HG03196 (cell line): ENCODE measurements at regions not wholly inside any gene's neighbourhood (a gene's known extent, or its start where the extent isn't known, plus 50 kb on each side); places are given as distances from the start of the nearest gene placed in this dataset.

Experiments used
- ATAC-seq: cut with Tn5 transposase; IDR thresholded peaks from one replicate; pipeline ENCODE4 v1.9.1; 2021; ENCODE audit not compliant: unreplicated experiment

GRCh38 chr20:58162986-58163385 is 65.5 kb downstream of the ANKRD60 start:
- no peak for ATAC-seq

DNA sequence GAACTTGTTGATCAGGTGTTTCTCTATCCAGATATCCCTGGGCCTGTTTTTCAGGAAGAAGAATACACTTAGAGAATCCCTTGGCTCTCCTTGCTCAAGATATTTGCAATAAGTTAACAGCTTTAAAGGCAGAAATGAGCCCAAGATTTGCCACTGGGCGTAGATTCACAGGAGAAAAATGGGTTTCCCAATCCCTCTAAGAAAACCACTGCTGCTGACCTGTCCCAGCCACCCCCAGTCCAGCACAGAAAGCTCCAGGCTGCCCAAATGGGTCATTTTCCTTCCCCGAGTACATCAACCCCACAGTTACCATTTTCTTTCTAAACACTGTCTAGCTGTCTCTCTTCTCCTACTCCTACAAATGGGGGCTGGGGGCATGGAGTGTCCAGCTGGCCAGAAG is 67.3 kb downstream of the ANKRD60 start:
- no peak for ATAC-seq

- ATAC-seq = no peak
These were observed 67.9 kb downstream of the ANKRD60 start for GRCh38 chr20:58160451-58161061.

DNA sequence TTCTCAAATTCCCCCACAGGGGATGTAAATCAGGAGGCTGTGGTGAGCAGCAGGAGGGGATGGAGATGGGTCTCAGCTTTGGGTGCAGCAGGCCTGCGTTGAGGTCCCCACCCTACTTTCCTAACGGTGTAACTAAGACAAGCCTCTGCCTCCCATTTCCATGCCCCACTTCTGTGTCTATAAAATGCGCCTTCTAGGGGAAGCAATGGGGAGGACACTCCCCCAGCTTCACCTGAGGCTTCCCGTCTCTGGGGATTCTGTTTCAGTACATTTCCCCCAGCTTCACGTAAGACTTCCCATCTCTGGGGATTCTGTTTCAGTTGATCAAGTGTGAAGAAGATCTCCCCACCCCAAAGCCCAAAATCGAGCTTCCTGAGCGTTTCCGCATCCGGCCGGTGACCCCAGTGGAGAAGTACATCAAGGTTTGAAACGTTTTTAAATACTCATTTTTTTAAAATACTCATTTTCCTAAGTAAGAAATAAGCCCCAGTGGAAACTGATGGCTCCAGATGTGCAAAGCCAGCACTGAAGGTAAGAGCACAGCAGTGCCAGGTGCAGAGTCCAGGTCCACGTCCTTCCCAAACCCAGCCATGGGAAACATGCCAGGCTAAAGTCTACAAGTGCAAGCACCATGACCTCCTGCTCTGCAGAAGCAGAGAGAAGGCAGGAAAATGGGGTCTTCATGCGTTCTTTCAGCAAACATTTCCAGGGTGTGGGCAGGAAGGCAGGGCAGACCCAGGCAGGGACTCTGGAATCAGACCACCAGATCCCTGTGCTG is 73.1 kb downstream of the ANKRD60 start:
- no peak for ATAC-seq

- ATAC-seq = no peak
These were observed 74.3 kb downstream of the ANKRD60 start for GRCh38 chr20:58154113-58154512.

DNA sequence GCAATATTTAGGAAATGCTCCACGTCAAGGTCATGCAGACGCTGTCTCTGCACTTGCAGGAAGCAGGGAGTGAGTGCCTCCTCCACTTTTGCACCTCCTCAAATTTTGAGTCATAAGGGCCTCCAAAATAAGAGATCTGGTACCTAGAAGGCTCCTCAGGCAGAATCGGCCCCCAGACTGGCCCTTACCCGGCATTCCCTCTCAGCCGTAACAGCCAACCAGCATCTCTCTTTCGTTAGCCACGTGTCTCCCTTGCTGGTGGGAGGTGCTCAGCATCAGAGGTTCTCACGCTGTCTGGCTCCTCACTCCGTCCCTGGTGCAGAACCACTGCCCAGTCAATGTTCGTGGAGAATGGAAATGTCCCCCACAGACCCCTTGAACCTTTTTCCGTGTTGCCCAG is 75.3 kb downstream of the ANKRD60 start:
- ATAC-seq = no peak

- no peak for ATAC-seq
These were observed 77.7 kb downstream of the ANKRD60 start for GRCh38 chr20:58150772-58151171.

DNA sequence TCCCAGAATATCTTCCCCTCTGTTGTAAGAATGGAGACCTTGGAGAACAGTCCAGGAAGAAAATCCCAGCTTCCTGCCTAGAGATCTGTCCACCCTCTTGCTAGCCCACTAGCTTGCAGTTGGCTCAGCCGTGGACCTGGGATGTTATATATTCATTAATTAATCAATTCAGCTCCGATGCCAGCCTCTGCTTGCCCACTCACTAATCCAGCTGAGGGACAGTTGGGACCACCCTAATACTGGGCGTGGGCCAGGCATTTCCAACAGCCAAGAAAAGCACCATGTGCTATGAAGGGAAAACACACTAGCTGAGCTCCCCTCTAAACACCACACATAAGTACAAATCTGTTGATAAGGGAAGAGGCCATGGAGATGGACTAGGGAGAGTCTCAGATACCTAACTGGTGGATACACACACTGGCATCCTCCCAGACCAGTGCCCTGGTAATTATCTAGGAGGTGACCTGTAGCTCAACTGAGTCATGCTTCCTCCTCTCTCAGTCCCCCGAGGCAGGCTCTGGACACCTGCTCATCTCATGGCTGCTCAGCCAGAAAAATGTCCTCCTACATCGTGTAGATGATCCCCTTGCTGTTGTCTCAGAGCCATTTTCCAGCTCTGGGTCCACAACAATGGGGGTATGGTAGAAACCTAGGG is 78.9 kb downstream of the ANKRD60 start:
- ATAC-seq = no peak

DNA sequence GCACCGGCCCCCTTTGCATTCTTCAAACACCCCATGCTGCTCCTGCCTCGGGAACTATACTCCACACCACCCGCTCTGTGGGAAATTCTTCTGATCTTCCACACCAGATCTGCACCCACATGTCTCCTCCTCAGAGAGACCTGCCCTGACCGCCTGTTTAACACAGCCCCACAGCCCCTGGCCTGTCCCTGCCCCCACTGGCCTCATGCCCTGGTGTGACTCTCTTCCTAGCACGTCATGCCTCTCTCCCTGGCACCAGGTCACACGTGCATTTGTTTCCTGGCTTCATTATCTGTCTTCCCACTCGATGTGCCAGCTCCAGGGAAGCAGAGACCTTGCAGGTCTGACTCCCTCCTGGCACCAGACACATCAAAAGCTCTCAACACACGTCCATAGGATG is 79.6 kb downstream of the ANKRD60 start:
- no peak for ATAC-seq

DNA sequence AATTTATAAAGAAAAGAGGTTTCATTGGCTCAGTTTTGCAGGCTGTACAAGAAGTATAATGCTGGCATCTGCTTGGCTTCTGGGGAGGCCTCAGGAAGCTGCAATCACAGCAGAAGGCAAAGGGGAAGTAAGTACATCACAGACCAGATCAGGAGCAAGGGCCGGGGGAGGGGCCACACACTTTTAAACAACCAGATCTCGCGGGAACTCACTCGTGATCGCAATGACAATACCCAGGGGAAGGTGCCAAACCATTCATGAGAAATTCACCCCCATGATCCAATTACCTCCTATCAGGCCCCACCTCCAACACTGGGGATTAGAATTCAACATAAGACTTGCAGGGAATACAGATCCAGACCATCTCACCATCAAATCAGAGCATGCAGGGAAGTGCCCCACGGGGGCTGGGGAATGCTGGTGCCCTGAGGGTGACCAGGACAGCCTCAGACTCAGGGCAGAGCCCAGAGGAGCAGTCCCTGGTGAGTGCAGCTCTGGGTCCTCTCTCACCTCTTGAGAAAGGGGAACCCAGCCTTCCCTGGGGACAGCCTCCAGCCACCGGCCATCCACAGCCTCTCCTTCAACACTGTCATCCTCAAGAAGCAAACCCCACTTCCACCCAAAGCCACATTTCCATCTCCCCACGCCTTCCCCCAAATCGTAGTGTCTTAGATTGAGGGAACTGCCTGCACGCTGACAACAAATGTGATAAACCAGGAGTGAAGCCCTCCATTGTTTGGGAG is 80.7 kb downstream of the ANKRD60 start:
- no peak for ATAC-seq

GRCh38 chr20:58146746-58147140 is 81.7 kb downstream of the ANKRD60 start:
- ATAC-seq = no peak

DNA sequence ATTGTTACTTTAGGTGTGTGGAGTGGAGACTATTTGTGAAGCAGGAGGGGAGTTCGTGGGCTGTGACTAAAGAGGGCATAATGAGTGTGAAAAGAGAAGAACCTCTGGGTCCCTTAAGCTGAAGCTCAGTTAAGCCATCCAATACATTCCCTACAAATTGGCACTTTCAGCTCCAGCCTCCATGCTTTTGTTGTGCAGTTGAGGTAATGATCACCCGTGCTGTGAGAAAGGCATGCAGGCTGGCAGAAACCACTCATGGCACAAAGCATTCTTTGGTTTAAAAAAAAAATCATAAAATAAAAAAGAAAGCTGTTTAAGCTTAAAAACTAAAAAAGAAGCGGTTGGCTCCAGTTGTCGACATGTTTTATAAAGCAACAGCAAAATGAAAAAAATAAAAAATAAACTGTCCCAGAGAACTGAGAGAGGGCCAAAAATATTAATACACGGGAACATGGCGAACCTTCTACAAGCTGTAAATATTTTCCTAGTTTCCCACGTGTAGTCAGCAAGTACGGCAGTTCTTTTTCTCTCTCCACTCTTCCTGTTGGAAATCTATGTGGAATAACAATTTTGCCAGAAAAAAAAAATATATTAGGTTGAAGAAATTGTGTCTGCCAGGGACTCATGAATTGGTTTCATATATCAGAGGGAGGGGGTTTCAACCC is 82.2 kb downstream of the ANKRD60 start:
- ATAC-seq = no peak

DNA sequence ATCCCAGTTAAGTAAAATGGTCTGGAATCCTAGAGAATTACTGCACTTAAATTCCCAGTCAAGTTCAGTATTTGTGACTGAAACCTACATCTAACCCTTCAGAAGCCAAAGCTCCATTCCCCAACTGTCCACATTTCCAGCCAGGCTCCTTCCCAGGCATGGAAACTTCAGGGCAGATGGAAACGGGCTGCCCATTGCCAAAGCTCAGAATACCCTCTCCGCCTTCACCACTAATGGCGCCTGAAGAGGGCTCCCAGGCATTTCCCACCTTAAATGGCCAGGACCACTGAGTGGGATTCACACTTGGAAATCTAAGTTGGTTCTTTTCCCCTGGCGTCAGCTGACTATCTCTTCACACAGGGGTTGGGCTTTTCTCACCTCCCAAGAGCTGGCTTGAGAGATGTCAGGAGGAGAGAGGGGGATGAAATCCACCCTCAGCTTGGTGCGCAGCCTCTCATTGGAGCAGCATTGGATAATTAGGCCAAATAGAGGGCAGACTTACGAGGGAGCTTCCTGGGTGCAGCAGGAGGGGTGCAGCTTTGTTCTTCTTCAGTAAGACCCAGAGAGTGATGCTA is 82.9 kb downstream of the ANKRD60 start:
- no peak for ATAC-seq

DNA sequence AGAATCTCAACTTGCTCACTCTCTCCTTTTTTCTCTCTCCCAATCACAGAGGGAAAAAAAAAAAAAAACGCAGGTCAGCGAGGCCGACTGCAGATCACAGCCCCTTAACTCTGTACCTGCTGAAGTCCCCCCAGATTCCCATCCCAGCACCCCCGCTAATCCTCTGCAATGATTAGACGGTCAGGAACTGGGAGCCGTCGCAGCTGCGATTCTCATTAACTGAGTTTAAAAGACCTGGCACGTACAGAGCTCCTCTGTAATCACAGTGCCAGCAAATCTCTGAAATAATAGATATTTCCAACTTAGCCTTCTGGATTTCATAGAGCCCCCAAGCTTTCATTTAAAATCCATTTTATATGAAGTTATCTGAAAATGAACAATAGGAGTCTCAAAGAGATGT is 84.4 kb downstream of the ANKRD60 start:
- ATAC-seq = no peak

DNA sequence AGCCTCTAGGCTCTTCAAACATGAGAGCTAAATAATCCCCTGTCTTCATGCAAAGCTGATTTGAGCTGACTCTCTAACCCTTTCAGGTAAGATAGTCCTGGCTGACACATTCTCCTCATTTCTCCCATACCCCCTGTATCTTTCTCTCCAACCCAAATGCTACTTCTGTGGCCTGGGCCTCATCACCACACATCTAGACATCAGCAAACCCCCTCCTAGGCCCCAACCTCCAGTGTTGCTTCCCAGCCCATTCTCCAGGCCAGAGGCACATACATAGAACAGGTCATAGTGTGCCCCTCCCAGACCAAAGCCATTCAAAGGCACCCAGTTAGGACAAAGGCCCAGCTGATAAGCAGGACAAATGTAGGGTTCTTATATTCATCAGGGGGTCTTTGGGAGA is 84.9 kb downstream of the ANKRD60 start:
- ATAC-seq = no peak

GRCh38 chr20:58142843-58143185 is 85.6 kb downstream of the ANKRD60 start:
- ATAC-seq = no peak

- ATAC-seq = no peak
These were observed 86.2 kb downstream of the ANKRD60 start for GRCh38 chr20:58141971-58142842.

- no peak for ATAC-seq
These were observed 87.0 kb downstream of the ANKRD60 start for GRCh38 chr20:58141496-58141895.

GRCh38 chr20:58140787-58141425 is 87.5 kb downstream of the ANKRD60 start:
- ATAC-seq = no peak
